A549 (cell line): ENCODE measurements at regions not wholly inside any gene's neighbourhood (a gene's known extent, or its start where the extent isn't known, plus 50 kb on each side); places are given as distances from the start of the nearest gene placed in this dataset.

Source experiments
- ATAC-seq, 2 experiments: fragments of 200-7000 bp in 1 of 2; fragments of >200 bp in 1 of 2; cut with Nextera tagmentation in 1 of 2; cut with Tn5 transposase in 1 of 2; 3 replicates each; pipeline versions ENCODE4 v1.8.0 to v1.9.1; 2018 to 2020; ENCODE audit warnings: mild to moderate bottlenecking in 1 of 2, moderate library complexity in 1 of 2
- CTCF ChIA-PET: fragments of 300-600 bp; sonication (Branson Sonifier 250); formaldehyde crosslinking; extraction: SDS; loops from one replicate; lab custom pipeline; 2021; ENCODE audit warnings: antibody characterized with exemption, inconsistent platforms; lab: Yijun Ruan, JAX
- POLR2A ChIA-PET: fragments of 350-600 bp; formaldehyde crosslinking; extraction: SDS; loops from one replicate; lab custom pipeline; 2021; ENCODE audit warnings: antibody characterized with exemption, inconsistent platforms; lab: Yijun Ruan, JAX
- DNase-seq, 2 experiments: peaks; one replicate each; pipeline versions ENCODE4 v3.0.0 to v3.0.0-alpha.2; 2011 to 2016; ENCODE audit warnings: low read depth in 1 of 2, low spot score in 1 of 2
- FAIRE-seq: peaks from 2 replicates; lab custom pipeline; 2011; peaks lifted over from hg19 to GRCh38; lab: Jason Lieb, UNC
- H3K27ac ChIP-seq, 2 experiments: fragments of >200 bp; sonication (Bioruptor Twin); formaldehyde crosslinking; 3 replicates each; pipeline ENCODE4 v1.5.1; 2016 to 2017
- H3K4me1 ChIP-seq: fragments of >200 bp; sonication (Bioruptor Twin); formaldehyde crosslinking; 3 replicates; pipeline ENCODE4 v1.6.1; 2016
- H3K4me2 ChIP-seq: fragments of >200 bp; sonication (Bioruptor Twin); formaldehyde crosslinking; 3 replicates; pipeline ENCODE4 v1.6.1; 2016
- H3K4me3 ChIP-seq: fragments of >200 bp; sonication (Bioruptor Twin); formaldehyde crosslinking; 3 replicates; pipeline ENCODE4 v1.5.1; 2016
- H3K9me3 ChIP-seq: fragments of >200 bp; sonication (Bioruptor Twin); formaldehyde crosslinking; 3 replicates; pipeline ENCODE4 v1.6.1; 2016
- BHLHE40 ChIP-seq: IDR thresholded peaks from 2 replicates; pipeline ENCODE4 v1.6.1; 2012; ENCODE audit warnings: low read depth, low read length, inconsistent platforms
- CBX8 ChIP-seq: fragments of 200-600 bp; sonication (generic); IDR thresholded peaks from 2 replicates; pipeline ENCODE4 v1.6.1; 2016
- FOSB ChIP-seq: fragments of 250-450 bp; sonication (Bioruptor Pico); IDR thresholded peaks from 2 replicates; pipeline ENCODE4 v1.5.0; 2020; ENCODE audit warnings: mild to moderate bottlenecking, moderate library complexity
- HDAC2 ChIP-seq: fragments of 200-600 bp; sonication (generic); IDR thresholded peaks from 2 replicates; pipeline ENCODE4 v1.6.1; 2016
- HOXB5 ChIP-seq: fragments of 250-450 bp; sonication (Bioruptor Pico); IDR thresholded peaks from 2 replicates; pipeline ENCODE4 v1.5.0; 2020; ENCODE audit warnings: mild to moderate bottlenecking, moderate library complexity
- KDM1A ChIP-seq: fragments of 200-600 bp; sonication (generic); IDR thresholded peaks from 2 replicates; pipeline ENCODE4 v1.6.1; 2016; ENCODE audit warnings: low read depth, mild to moderate bottlenecking
- KDM5A ChIP-seq: fragments of 200-600 bp; sonication (generic); IDR thresholded peaks from 2 replicates; pipeline ENCODE4 v1.6.1; 2016; ENCODE audit warnings: antibody characterized with exemption, mild to moderate bottlenecking
- MAFK ChIP-seq: fragments of 450-650 bp; IDR thresholded peaks from 2 replicates; pipeline ENCODE4 v1.6.1; 2014; ENCODE audit not compliant: partially characterized antibody
- MAZ ChIP-seq: fragments of 150-350 bp; IDR thresholded peaks from 2 replicates; pipeline ENCODE4 v1.6.1; 2014; ENCODE audit warnings: antibody characterized with exemption, low read depth, low read length, borderline replicate concordance
- MYC ChIP-seq: IDR thresholded peaks from 2 replicates; pipeline ENCODE4 v1.6.1; 2012; ENCODE audit warnings: mild to moderate bottlenecking, inconsistent platforms, low read length, improper control_type of control experiment, borderline replicate concordance
- NPAS2 ChIP-seq: fragments of 250-450 bp; sonication (Bioruptor Pico); IDR thresholded peaks from 2 replicates; pipeline ENCODE4 v1.8.0; 2022; ENCODE audit warnings: mild to moderate bottlenecking, moderate library complexity, borderline replicate concordance
- POLR2A ChIP-seq: IDR thresholded peaks from 2 replicates; pipeline ENCODE4 v1.6.1; 2012; ENCODE audit warnings: mild to moderate bottlenecking, low read length
- RARB ChIP-seq: fragments of 250-450 bp; sonication (Bioruptor Pico); IDR thresholded peaks from 2 replicates; pipeline ENCODE4 v1.8.0; 2021; ENCODE audit warnings: mild to moderate bottlenecking, moderate library complexity
- RNF2 ChIP-seq: fragments of 200-600 bp; sonication (generic); IDR thresholded peaks from 2 replicates; pipeline ENCODE4 v1.6.1; 2016; ENCODE audit warnings: low read depth, mild to moderate bottlenecking, antibody characterized with exemption, moderate library complexity, borderline replicate concordance
- SMC3 ChIP-seq: fragments of >200 bp; sonication (Bioruptor Twin); formaldehyde crosslinking; IDR thresholded peaks from 3 replicates; pipeline ENCODE4 v1.6.1; 2018; ENCODE audit warnings: inconsistent platforms
- SREBF2 ChIP-seq: fragments of 450-650 bp; IDR thresholded peaks from 2 replicates; pipeline ENCODE4 v1.6.1; 2014; ENCODE audit warnings: mild to moderate bottlenecking, moderate library complexity
- TP53 ChIP-seq: fragments of 250-450 bp; sonication (Bioruptor Pico); IDR thresholded peaks from 2 replicates; pipeline ENCODE4 v1.5.0; 2021; ENCODE audit warnings: mild to moderate bottlenecking, moderate library complexity
- ZFP36 ChIP-seq: fragments of 450-650 bp; IDR thresholded peaks from 2 replicates; pipeline ENCODE4 v1.6.1; 2014; ENCODE audit warnings: borderline replicate concordance; ENCODE audit not compliant: partially characterized antibody
- WGBS: methylation state at CpG from one replicate; pipeline ENCODE4 v1.1.6; 2017; ENCODE audit errors: missing lambda C conversion rate; 5-methylcytosine and 5-hydroxymethylcytosine counted together
- TF ChIP-seq, protein P1 (sequence below): fragments of 200-600 bp; sonication (generic); IDR thresholded peaks from 2 replicates; pipeline ENCODE4 v1.6.1; 2016; ENCODE audit warnings: antibody characterized with exemption, mild to moderate bottlenecking, moderate library complexity
- TF ChIP-seq, protein P2 (sequence below): IDR thresholded peaks from 2 replicates; pipeline ENCODE4 v1.6.1; 2012
- TF ChIP-seq, protein P3 (sequence below): IDR thresholded peaks from 2 replicates; pipeline ENCODE4 v1.6.1; 2012; ENCODE audit warnings: low read depth, borderline replicate concordance
- TF ChIP-seq, protein P4 (sequence below): fragments of >200 bp; sonication (Bioruptor Twin); formaldehyde crosslinking; IDR thresholded peaks from 2 replicates; pipeline ENCODE4 v1.6.1; 2016
- TF ChIP-seq, protein P5 (sequence below): fragments of 250-450 bp; sonication (Bioruptor Pico); IDR thresholded peaks from 2 replicates; pipeline ENCODE4 v1.5.0; 2020; ENCODE audit warnings: low read depth, mild to moderate bottlenecking, moderate library complexity

DNA sequence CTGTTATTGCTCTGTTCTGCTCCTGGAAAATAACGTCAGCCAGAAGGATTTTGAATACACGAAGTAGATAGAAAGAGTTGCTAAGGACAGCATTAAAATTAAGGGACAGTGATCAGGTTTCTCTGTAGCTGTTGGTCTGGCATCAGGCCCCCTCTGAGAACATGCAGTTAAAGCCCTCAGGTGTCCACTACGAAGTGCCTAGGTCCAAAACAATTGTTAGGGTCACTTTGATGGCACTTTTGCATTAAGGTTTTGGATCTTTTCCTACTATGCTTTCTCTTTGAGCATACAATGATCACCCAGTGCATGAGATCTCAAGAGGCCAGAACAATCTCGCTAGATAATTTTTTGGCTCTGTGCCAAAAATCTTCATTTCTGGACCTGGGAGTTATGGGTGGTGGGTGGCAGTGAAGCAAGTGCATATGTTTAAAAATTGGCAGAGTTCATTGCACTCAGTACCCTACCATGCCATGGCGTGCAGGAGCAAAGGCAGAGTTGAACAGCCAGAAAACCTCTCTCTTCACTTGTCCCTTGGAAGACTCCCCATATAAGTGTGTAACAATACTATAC, 797.6 kb downstream of the ROBO2 start:
- 18% methylated on average over 5 of the region's 5 CpGs for WGBS
- no peaks in the 10 kb centered on the region for H3K4me1 ChIP-seq
- no peak for FAIRE-seq
- TF ChIP-seq POLR2A (no peak), RARB (CRISPR knock-in tag) (no peak), KDM1A (no peak), FOSB (CRISPR knock-in tag) (no peak), RNF2 (no peak), MYC (no peak)
- TF ChIP-seq, protein P1, sequence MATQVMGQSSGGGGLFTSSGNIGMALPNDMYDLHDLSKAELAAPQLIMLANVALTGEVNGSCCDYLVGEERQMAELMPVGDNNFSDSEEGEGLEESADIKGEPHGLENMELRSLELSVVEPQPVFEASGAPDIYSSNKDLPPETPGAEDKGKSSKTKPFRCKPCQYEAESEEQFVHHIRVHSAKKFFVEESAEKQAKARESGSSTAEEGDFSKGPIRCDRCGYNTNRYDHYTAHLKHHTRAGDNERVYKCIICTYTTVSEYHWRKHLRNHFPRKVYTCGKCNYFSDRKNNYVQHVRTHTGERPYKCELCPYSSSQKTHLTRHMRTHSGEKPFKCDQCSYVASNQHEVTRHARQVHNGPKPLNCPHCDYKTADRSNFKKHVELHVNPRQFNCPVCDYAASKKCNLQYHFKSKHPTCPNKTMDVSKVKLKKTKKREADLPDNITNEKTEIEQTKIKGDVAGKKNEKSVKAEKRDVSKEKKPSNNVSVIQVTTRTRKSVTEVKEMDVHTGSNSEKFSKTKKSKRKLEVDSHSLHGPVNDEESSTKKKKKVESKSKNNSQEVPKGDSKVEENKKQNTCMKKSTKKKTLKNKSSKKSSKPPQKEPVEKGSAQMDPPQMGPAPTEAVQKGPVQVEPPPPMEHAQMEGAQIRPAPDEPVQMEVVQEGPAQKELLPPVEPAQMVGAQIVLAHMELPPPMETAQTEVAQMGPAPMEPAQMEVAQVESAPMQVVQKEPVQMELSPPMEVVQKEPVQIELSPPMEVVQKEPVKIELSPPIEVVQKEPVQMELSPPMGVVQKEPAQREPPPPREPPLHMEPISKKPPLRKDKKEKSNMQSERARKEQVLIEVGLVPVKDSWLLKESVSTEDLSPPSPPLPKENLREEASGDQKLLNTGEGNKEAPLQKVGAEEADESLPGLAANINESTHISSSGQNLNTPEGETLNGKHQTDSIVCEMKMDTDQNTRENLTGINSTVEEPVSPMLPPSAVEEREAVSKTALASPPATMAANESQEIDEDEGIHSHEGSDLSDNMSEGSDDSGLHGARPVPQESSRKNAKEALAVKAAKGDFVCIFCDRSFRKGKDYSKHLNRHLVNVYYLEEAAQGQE, result no peak
- TF ChIP-seq, protein P2, sequence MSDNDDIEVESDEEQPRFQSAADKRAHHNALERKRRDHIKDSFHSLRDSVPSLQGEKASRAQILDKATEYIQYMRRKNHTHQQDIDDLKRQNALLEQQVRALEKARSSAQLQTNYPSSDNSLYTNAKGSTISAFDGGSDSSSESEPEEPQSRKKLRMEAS, result no peak
- TF ChIP-seq, all 56 proteins: peak for 0
- H3K27ac ChIP-seq, result no peak overlapping the region
- no peaks in the 10 kb centered on the region for H3K9me3 ChIP-seq
- ChIA-PET CTCF (no interaction called here), POLR2A (no interaction called here)
- ATAC-seq (no peak), DNase-seq (no peak)
- no peak overlapping the region for H3K4me3 ChIP-seq
- no peak overlapping the region for H3K4me2 ChIP-seq

DNA sequence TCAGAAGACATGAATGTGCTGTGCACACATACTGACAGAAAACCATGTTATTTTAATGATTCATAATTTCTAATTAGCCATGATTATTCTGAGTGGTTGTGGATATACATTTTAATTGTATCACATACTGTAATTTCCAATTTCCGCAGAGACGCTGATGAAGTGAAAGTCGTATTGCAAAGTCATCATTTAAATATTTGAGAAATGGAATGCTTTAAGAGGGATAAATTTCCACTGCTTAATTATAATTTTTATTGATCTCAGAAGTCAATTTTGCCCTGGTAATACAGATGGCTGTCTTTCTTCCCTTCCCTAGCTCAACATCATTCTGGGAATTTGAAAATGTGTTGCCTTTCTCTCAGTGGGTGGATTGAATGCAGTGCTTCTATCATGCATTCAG, 819.3 kb downstream of the ROBO2 start:
- ATAC-seq, result no peak
- ChIA-PET CTCF (no interaction called here), POLR2A (no interaction called here)
- Histone ChIP-seq H3K9me3 (no peaks in the 10 kb centered on the region), H3K27ac (no peak overlapping the region), H3K4me3 (no peak overlapping the region), H3K4me2 (no peak overlapping the region), H3K4me1 (no peaks in the 10 kb centered on the region)
- DNase-seq, result no peak
- TF ChIP-seq, protein P3, sequence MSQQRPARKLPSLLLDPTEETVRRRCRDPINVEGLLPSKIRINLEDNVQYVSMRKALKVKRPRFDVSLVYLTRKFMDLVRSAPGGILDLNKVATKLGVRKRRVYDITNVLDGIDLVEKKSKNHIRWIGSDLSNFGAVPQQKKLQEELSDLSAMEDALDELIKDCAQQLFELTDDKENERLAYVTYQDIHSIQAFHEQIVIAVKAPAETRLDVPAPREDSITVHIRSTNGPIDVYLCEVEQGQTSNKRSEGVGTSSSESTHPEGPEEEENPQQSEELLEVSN, result no peak
- TF ChIP-seq MYC (no peak), MAFK (peak; percentile 35)
- TF ChIP-seq, all 56 proteins: peak for 1
- 40% methylated on average over 3 of the region's 3 CpGs for WGBS
- FAIRE-seq, result no peak

DNA sequence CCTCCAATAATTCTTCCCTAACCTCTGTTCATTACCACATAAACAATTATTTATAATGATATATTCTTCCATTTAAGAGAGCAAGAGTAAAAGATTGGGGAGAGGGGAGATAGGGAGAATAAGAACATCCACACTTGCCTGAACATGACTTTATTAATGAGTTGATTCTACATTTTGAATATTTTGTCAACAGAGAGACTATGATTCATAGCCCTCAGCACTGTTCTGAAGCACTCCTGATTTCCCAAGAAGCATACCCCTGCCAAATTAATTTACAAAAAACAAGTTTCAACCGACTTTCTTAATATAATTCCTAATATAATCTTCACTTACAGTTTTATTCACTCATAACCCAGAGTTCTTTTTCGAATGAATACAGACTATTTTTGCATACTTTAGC, 828.8 kb downstream of the ROBO2 start:
- ATAC-seq (no peak), FAIRE-seq (no peak), DNase-seq (no peak)
- WGBS, result 0% methylated on average over 2 of the region's 2 CpGs
- H3K9me3 ChIP-seq, result no peaks in the 10 kb centered on the region
- no peak overlapping the region for H3K4me2 ChIP-seq
- H3K27ac ChIP-seq, result no peak overlapping the region
- H3K4me3 ChIP-seq, result no peak overlapping the region
- CTCF ChIA-PET, result no interaction called here
- POLR2A ChIA-PET, result no interaction called here
- no peaks in the 10 kb centered on the region for H3K4me1 ChIP-seq
- TF ChIP-seq HOXB5 (CRISPR knock-in tag) (no peak), MAZ (no peak), BHLHE40 (no peak), SMC3 (no peak), CBX8 (no peak), TP53 (CRISPR knock-in tag) (no peak), KDM5A (no peak), SREBF2 (no peak), NPAS2 (no peak), KDM1A (no peak), POLR2A (no peak), RNF2 (no peak), HDAC2 (no peak), ZFP36 (no peak)
- TF ChIP-seq, protein P2, result no peak
- TF ChIP-seq, protein P4, sequence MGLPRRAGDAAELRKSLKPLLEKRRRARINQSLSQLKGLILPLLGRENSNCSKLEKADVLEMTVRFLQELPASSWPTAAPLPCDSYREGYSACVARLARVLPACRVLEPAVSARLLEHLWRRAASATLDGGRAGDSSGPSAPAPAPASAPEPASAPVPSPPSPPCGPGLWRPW, result no peak
- TF ChIP-seq, protein P5, sequence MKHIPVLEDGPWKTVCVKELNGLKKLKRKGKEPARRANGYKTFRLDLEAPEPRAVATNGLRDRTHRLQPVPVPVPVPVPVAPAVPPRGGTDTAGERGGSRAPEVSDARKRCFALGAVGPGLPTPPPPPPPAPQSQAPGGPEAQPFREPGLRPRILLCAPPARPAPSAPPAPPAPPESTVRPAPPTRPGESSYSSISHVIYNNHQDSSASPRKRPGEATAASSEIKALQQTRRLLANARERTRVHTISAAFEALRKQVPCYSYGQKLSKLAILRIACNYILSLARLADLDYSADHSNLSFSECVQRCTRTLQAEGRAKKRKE, result no peak
- TF ChIP-seq, protein P1, result no peak
